Thoracic aorta (tissue), 2 donors: ENCODE measurements at regions not wholly inside any gene's neighbourhood (a gene's known extent, or its start where the extent isn't known, plus 50 kb on each side); places are given as distances from the start of the nearest gene placed in this dataset.

ENCODE experiments used
- ATAC-seq: fragments of 150-250 bp; one replicate; pipeline ENCODE4 v1.8.0; 2017; ENCODE audit warnings: low read depth; ENCODE audit not compliant: insufficient number of reproducible peaks, low FRiP score
- DNase-seq: peaks from one replicate; pipeline ENCODE4 v3.0.0-alpha.2; 2020; ENCODE audit warnings: low spot score
- H3K27ac ChIP-seq, 2 donors: fragments of 200-600 bp; sonication (generic); 1 replicate in 1 of 2; 2 replicates in 1 of 2; pipeline ENCODE4 v1.5.1; 2016; ENCODE audit warnings: mild to moderate bottlenecking in 2 of 2, moderate library complexity in 2 of 2
- H3K27me3 ChIP-seq: fragments of 200-600 bp; sonication (generic); replicated peaks from 2 replicates; pipeline ENCODE4 v1.6.0; 2016; ENCODE audit warnings: mild to moderate bottlenecking; ENCODE audit not compliant: insufficient read depth
- H3K36me3 ChIP-seq: fragments of 200-600 bp; sonication (generic); one replicate; pipeline ENCODE4 v1.5.1; 2016
- H3K4me1 ChIP-seq, 2 donors: fragments of 200-600 bp; sonication (generic); 1 replicate in 1 of 2; 2 replicates in 1 of 2; pipeline versions ENCODE4 v1.5.1 to v1.6.0; 2016; ENCODE audit warnings: low read depth in 2 of 2, mild to moderate bottlenecking in 1 of 2; ENCODE audit not compliant: control insufficient read depth in 1 of 2
- H3K4me3 ChIP-seq: fragments of 200-600 bp; sonication (generic); 2 replicates; pipeline ENCODE4 v1.5.1; 2016; ENCODE audit warnings: mild to moderate bottlenecking
- H3K9me3 ChIP-seq: fragments of 200-600 bp; sonication (generic); 2 replicates; pipeline ENCODE4 v1.5.1; 2016
- TF ChIP-seq, protein P1 (sequence below): fragments of 200-600 bp; sonication (generic); IDR thresholded peaks from one replicate; pipeline ENCODE4 v1.5.1; 2019; ENCODE audit warnings: antibody characterized with exemption

DNA sequence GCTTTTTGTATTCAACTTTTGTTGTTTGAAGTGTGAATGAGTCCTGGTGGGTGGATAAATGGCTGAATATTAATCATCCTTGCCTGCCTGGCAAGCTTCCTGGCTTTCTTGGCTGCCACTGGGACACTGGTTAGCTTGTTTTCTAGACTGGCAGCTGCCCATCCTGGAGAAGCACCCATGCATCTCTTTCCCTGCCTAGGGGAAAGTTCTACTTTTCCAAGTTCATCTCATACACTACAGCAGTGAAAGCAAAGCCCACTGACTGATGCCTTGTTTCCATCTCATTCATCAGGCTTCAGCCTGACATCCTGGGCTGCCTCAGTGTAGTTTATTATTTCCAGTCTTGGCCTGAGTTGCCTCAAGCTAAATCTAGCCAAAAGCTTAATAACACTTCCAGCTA lies 244.8 kb downstream of the PCDH20 start:
- Histone ChIP-seq H3K27ac (no peak overlapping the region), H3K27me3 (no peaks in the 10 kb centered on the region), H3K9me3 (no peaks in the 10 kb centered on the region), H3K4me1 (peaks cover 0 to 5% of the 10 kb centered on the region in 2 donors), H3K36me3 (no peaks in the 10 kb centered on the region), H3K4me3 (no peak overlapping the region)
- ATAC-seq = no peak
- no peak for DNase-seq
- TF ChIP-seq, protein P1, sequence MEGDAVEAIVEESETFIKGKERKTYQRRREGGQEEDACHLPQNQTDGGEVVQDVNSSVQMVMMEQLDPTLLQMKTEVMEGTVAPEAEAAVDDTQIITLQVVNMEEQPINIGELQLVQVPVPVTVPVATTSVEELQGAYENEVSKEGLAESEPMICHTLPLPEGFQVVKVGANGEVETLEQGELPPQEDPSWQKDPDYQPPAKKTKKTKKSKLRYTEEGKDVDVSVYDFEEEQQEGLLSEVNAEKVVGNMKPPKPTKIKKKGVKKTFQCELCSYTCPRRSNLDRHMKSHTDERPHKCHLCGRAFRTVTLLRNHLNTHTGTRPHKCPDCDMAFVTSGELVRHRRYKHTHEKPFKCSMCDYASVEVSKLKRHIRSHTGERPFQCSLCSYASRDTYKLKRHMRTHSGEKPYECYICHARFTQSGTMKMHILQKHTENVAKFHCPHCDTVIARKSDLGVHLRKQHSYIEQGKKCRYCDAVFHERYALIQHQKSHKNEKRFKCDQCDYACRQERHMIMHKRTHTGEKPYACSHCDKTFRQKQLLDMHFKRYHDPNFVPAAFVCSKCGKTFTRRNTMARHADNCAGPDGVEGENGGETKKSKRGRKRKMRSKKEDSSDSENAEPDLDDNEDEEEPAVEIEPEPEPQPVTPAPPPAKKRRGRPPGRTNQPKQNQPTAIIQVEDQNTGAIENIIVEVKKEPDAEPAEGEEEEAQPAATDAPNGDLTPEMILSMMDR = no peak

DNA sequence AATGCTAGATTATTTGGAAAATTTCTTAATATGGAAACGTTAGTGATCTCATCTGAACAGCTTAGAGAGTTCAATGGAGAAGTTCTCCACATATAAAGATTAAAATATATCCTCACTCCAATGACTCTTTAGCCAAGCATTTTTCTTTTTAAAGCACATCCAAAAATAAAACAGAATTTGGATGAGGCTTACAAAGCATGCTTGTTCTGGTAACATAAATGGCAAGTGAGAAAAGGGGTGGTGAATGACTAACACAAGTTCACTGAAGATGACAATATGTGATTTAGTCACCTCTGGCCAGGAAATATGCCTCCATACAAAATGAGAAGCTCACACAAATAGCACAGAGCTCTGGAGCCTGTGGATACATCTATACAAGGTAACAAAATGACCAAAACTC lies 253.0 kb downstream of the PCDH20 start:
- Histone ChIP-seq H3K9me3 (no peaks in the 10 kb centered on the region), H3K4me1 (peaks cover 7 to 10% of the 10 kb centered on the region in 2 donors), H3K36me3 (no peaks in the 10 kb centered on the region), H3K27ac (peak overlapping the region; percentile 55 to 89), H3K4me3 (peak overlapping the region; percentile 2), H3K27me3 (no peaks in the 10 kb centered on the region)
- TF ChIP-seq, protein P1 = no peak
- ATAC-seq = peak; percentile 97
- DNase-seq = no peak

DNA sequence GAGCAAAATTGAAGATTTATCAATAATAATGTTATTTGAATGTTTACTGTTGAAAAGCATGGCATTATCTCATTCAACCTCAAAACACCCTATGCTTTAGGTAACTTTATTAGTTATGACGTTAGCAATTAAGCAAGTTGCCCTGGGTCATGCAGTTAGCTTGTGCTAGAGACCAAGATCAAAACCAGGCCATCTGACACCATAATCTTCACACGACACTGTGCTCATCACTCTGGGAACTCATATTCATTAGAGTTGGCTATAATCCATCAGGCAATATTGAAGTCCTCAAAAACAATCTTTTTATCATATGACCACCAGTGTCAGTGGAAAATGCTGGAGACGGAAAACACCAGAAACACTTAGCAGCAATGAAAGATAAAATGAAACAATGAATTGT lies 253.5 kb downstream of the PCDH20 start:
- no peak for DNase-seq
- ATAC-seq = no peak
- Histone ChIP-seq H3K27ac (peak overlapping the region; percentile 55 to 89), H3K4me3 (peak overlapping the region; percentile 2), H3K36me3 (no peaks in the 10 kb centered on the region), H3K4me1 (peaks cover 7 to 10% of the 10 kb centered on the region in 2 donors), H3K27me3 (no peaks in the 10 kb centered on the region), H3K9me3 (no peaks in the 10 kb centered on the region)
- TF ChIP-seq, protein P1 = no peak

DNA sequence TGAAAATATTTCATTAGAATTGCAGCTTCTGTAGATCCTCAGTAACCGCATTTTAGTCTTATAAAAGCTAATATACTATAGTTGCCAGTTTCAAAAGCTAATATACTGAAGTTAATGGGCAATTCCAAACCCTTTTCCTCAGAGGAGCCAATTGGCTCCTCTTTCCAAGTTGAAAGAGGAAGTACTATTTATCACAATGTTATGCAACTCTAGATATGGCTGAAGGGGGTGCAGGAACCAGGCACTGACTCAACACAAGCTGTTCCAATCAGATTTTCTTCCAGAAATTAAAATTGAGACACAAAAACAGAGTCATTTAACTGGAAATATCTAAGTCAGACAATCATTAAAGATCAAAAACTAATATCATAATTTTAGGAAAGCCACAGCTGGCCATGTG lies 258.9 kb downstream of the PCDH20 start:
- no peaks in the 10 kb centered on the region for H3K27me3 ChIP-seq
- ATAC-seq (no peak), DNase-seq (no peak)
- H3K9me3 ChIP-seq = no peaks in the 10 kb centered on the region
- TF ChIP-seq, protein P1 = no peak
- H3K4me3 ChIP-seq = no peak overlapping the region
- H3K4me1 ChIP-seq = peaks cover under 1 to 5% of the 10 kb centered on the region in 2 donors
- no peak overlapping the region for H3K27ac ChIP-seq
- no peaks in the 10 kb centered on the region for H3K36me3 ChIP-seq

DNA sequence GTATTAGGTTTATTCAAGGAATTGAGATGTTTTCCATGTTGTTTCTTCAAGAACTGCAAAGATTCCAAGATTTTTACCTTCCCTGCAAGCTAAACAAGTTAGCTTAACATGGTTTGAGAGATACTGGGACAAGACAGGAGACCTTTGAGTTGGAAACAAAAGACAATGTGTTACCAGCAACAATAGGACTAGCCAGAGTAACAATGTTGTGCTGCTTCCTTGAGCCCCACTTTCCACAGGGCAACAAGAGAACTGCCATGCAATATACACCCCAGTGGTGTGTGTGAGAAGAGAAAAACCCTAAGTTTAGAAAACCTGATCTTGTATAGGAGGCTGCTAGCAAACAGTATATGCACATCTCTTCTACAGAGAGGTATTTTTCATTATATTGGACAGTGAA lies 264.6 kb downstream of the PCDH20 start:
- Histone ChIP-seq H3K27me3 (no peaks in the 10 kb centered on the region), H3K9me3 (no peaks in the 10 kb centered on the region), H3K4me1 (no peaks in the 10 kb centered on the region), H3K36me3 (no peaks in the 10 kb centered on the region), H3K27ac (no peak overlapping the region), H3K4me3 (no peak overlapping the region)
- ATAC-seq (no peak), DNase-seq (no peak)
- TF ChIP-seq, protein P1 = no peak
